OCI-LY7 (cell line): ENCODE measurements at regions not wholly inside any gene's neighbourhood (a gene's known extent, or its start where the extent isn't known, plus 50 kb on each side); places are given as distances from the start of the nearest gene placed in this dataset.

Source experiments
- BruUV-seq: library from RNA; stranded (reverse); fragments of 400-500 nt; replicated peaks from 2 replicates; lab custom pipeline; 2021; lab: Mats Ljungman, UMichigan
- CTCF ChIA-PET: fragments of 300-600 bp; sonication (Branson Sonifier 250); formaldehyde crosslinking; loops from one replicate; lab custom pipeline; 2022; ENCODE audit warnings: antibody characterized with exemption; ENCODE audit not compliant: unreplicated experiment; lab: Charles Lee
- POLR2A ChIA-PET: fragments of 300-600 bp; sonication (Branson Sonifier 250); formaldehyde crosslinking; loops from one replicate; lab custom pipeline; 2022; ENCODE audit warnings: antibody characterized with exemption; lab: Charles Lee
- DNase-seq: peaks from one replicate; pipeline ENCODE4 v3.0.0-alpha.2; 2015; ENCODE audit warnings: low spot score
- H2AFZ ChIP-seq: fragments of 200-600 bp; sonication (generic), shearing (Covaris generic); 2 replicates; pipeline ENCODE4 v1.6.1; 2014; ENCODE audit warnings: mild to moderate bottlenecking, antibody characterized with exemption, low read length, moderate library complexity
- H3K27ac ChIP-seq: fragments of 200-600 bp; sonication (generic); 2 replicates; pipeline ENCODE4 v1.5.1; 2014; ENCODE audit warnings: mixed run types, low read depth, mild to moderate bottlenecking, moderate library complexity, low read length, inconsistent platforms; ENCODE audit not compliant: poor library complexity, severe bottlenecking
- H3K36me3 ChIP-seq: fragments of 200-600 bp; sonication (generic); 2 replicates; pipeline ENCODE4 v1.6.1; 2014; ENCODE audit warnings: mild to moderate bottlenecking, antibody characterized with exemption, low read length, moderate library complexity, mixed read lengths; ENCODE audit not compliant: insufficient read depth
- H3K4me1 ChIP-seq: fragments of 200-600 bp; sonication (generic); 2 replicates; pipeline ENCODE4 v1.5.1; 2014; ENCODE audit warnings: mild to moderate bottlenecking, low read length; ENCODE audit not compliant: insufficient read depth, poor library complexity, severe bottlenecking
- H3K4me2 ChIP-seq: fragments of 200-600 bp; sonication (generic); 2 replicates; pipeline ENCODE4 v1.6.1; 2014; ENCODE audit warnings: mild to moderate bottlenecking, low read length
- H3K4me3 ChIP-seq: fragments of 200-600 bp; sonication (generic); 2 replicates; pipeline ENCODE4 v1.5.1; 2014; ENCODE audit warnings: mild to moderate bottlenecking, low read depth, low read length; ENCODE audit not compliant: poor library complexity, severe bottlenecking
- H3K79me2 ChIP-seq: fragments of 200-600 bp; sonication (generic); 2 replicates; pipeline ENCODE4 v1.6.1; 2016; ENCODE audit warnings: low read depth, mild to moderate bottlenecking, low read length, moderate library complexity, mixed read lengths; ENCODE audit not compliant: insufficient read depth
- H3K9me2 ChIP-seq: fragments of 200-600 bp; sonication (generic); 2 replicates; pipeline ENCODE4 v1.6.1; 2016; ENCODE audit warnings: mild to moderate bottlenecking, low read length, mixed read lengths; ENCODE audit not compliant: insufficient read depth
- H3K9me3 ChIP-seq: fragments of 200-600 bp; sonication (generic); 2 replicates; pipeline ENCODE4 v1.6.1; 2014; ENCODE audit warnings: mild to moderate bottlenecking, mixed run types, low read length, mixed read lengths
- H4K20me1 ChIP-seq: fragments of 200-600 bp; sonication (generic); 2 replicates; pipeline ENCODE4 v1.6.1; 2014; ENCODE audit warnings: mild to moderate bottlenecking, antibody characterized with exemption, low read length, moderate library complexity, mixed read lengths; ENCODE audit not compliant: insufficient read depth
- CTCF ChIP-seq: fragments of 200-600 bp; sonication (generic); conservative IDR thresholded peaks from 2 replicates; pipeline ENCODE4 v1.5.1; 2014; ENCODE audit warnings: mild to moderate bottlenecking, antibody characterized with exemption, low read length, moderate library complexity, mixed read lengths
- EZH2phosphoT487 ChIP-seq: fragments of 200-600 bp; sonication (generic); IDR thresholded peaks from 2 replicates; pipeline ENCODE4 v1.6.1; 2018; ENCODE audit warnings: low read depth, borderline replicate concordance, mild to moderate bottlenecking, mixed run types, antibody characterized with exemption, low read length, moderate library complexity, mixed read lengths
- intact Hi-C: fragments of 100-400 bp; cut with micrococcal nuclease; formaldehyde crosslinking; loops from one replicate; pipeline ENCODE4 v1.10.0; 2022; ENCODE audit not compliant: unreplicated experiment

- TF ChIP-seq CTCF (no peak), EZH2phosphoT487 (no peak)
- no peak overlapping the region for H3K27ac ChIP-seq
- BruUV-seq, result no TSS peak
- no peaks in the 10 kb centered on the region for H4K20me1 ChIP-seq
- H3K4me3 ChIP-seq, result no peak overlapping the region
- no peaks in the 10 kb centered on the region for H3K79me2 ChIP-seq
- no peak for DNase-seq
- H3K9me2 ChIP-seq, result no peaks in the 10 kb centered on the region
- H3K36me3 ChIP-seq, result no peaks in the 10 kb centered on the region
- intact Hi-C loops, result no loop called here
- H2AFZ ChIP-seq, result no peak overlapping the region
- no peaks in the 10 kb centered on the region for H3K9me3 ChIP-seq
- no peak overlapping the region for H3K4me2 ChIP-seq
- H3K4me1 ChIP-seq, result peaks cover 20% of the 10 kb centered on the region
- CTCF ChIA-PET, result no interaction called here
- POLR2A ChIA-PET, result interaction anchor here (0.6 to 1.2 kb wide), 3 partner anchors 10 to 1092 kb away, joined by 3 to 4 read pairs (median 4); no protein-coding TSS in a partner anchor
These were observed 116.4 kb upstream of the SGK1 start for GRCh38 chr6:134434019-134434942.

- H2AFZ ChIP-seq, result no peak overlapping the region
- H4K20me1 ChIP-seq, result no peaks in the 10 kb centered on the region
- no peak overlapping the region for H3K4me2 ChIP-seq
- H3K27ac ChIP-seq, result no peak overlapping the region
- H3K9me2 ChIP-seq, result no peaks in the 10 kb centered on the region
- H3K4me1 ChIP-seq, result peaks cover 15% of the 10 kb centered on the region
- no peak overlapping the region for H3K4me3 ChIP-seq
- no peaks in the 10 kb centered on the region for H3K79me2 ChIP-seq
- intact Hi-C loops, result no loop called here
- POLR2A ChIA-PET, result no interaction called here
- no peaks in the 10 kb centered on the region for H3K36me3 ChIP-seq
- BruUV-seq, result no TSS peak
- no peak for DNase-seq
- H3K9me3 ChIP-seq, result no peaks in the 10 kb centered on the region
- TF ChIP-seq EZH2phosphoT487, result no peak
- TF ChIP-seq CTCF, result no peak
- CTCF ChIA-PET, result no interaction called here
These were observed 114.1 kb upstream of the SGK1 start for GRCh38 chr6:134432036-134432435.

DNA sequence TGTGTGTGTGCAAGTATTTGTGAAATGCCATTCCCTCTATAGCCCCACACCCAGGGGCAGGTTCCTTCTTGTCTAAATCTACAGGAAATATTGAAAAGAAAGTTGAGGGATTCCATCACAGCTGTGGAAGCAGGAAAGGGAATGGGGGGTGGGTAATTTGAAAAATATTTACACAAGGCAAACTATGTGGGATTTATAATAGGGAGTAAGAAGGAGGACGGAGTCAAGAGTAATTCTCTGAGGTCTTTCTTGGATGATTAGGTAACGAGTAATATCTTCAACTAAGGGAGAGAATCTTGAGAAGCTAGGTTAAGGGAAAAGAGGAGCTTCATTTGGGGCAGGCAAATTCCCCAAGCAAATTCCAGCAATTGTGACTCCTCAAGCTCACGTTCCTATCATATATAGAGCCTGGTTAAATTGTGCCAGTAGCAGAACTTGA, 113.5 kb upstream of the SGK1 start:
- POLR2A ChIA-PET, result interaction anchor here (0.6 kb wide), 1 partner anchor 131 kb away, joined by 4 read pairs; no protein-coding TSS in a partner anchor
- peaks cover 9% of the 10 kb centered on the region for H3K4me1 ChIP-seq
- no peaks in the 10 kb centered on the region for H3K79me2 ChIP-seq
- H3K36me3 ChIP-seq, result no peaks in the 10 kb centered on the region
- no peak overlapping the region for H3K4me3 ChIP-seq
- H4K20me1 ChIP-seq, result no peaks in the 10 kb centered on the region
- no peaks in the 10 kb centered on the region for H3K9me2 ChIP-seq
- DNase-seq, result no peak
- H2AFZ ChIP-seq, result no peak overlapping the region
- no TSS peak for BruUV-seq
- CTCF ChIA-PET, result no interaction called here
- intact Hi-C loops, result no loop called here
- no peaks in the 10 kb centered on the region for H3K9me3 ChIP-seq
- H3K4me2 ChIP-seq, result no peak overlapping the region
- no peak overlapping the region for H3K27ac ChIP-seq
- no peak for TF ChIP-seq EZH2phosphoT487
- TF ChIP-seq CTCF, result no peak
